IPS-NIHi11 (cell line): ENCODE measurements at regions not wholly inside any gene's neighbourhood (a gene's known extent, or its start where the extent isn't known, plus 50 kb on each side); places are given as distances from the start of the nearest gene placed in this dataset.
"Not testable (repeated sequence)": the region's sequence is repeated elsewhere in the genome, so short reads cannot be mapped to it uniquely, and the experiment has no call there.

ENCODE experiments used
- DNase-seq: peaks from one replicate; pipeline ENCODE4 v3.0.0; 2012; ENCODE audit warnings: mixed read lengths, low spot score

- DNase-seq: no peak
These were observed 186.1 kb downstream of the ATOH1 start for GRCh38 chr4:94014484-94015136.

GRCh38 chr4:94015956-94016355 lies 187.4 kb downstream of the ATOH1 start:
- no peak for DNase-seq

GRCh38 chr4:94032754-94033153 lies 174.9 kb upstream of the SMARCAD1 start:
- peak; percentile 29 for DNase-seq

GRCh38 chr4:94036964-94037363 lies 170.7 kb upstream of the SMARCAD1 start:
- DNase-seq: peak; percentile 12

- DNase-seq: no peak
These were observed 169.5 kb upstream of the SMARCAD1 start for GRCh38 chr4:94038195-94038594.

GRCh38 chr4:94039226-94039625 lies 168.4 kb upstream of the SMARCAD1 start:
- DNase-seq: no peak

- DNase-seq: not testable (repeated sequence)
These were observed 163.2 kb upstream of the SMARCAD1 start for GRCh38 chr4:94044471-94044870.

GRCh38 chr4:94063084-94063483 lies 144.6 kb upstream of the SMARCAD1 start:
- DNase-seq: no peak

- DNase-seq: peak; percentile 11
These were observed 138.6 kb upstream of the SMARCAD1 start for GRCh38 chr4:94068753-94069719.

GRCh38 chr4:94076498-94076897 lies 131.2 kb upstream of the SMARCAD1 start:
- peak; percentile 8 for DNase-seq

- DNase-seq: no peak
These were observed 123.5 kb upstream of the SMARCAD1 start for GRCh38 chr4:94084155-94084554.

- not testable (repeated sequence) for DNase-seq
These were observed 108.5 kb upstream of the SMARCAD1 start for GRCh38 chr4:94099141-94099540.

GRCh38 chr4:94112644-94113043 lies 95.0 kb upstream of the SMARCAD1 start:
- no peak for DNase-seq

GRCh38 chr4:94115687-94116086 lies 92.0 kb upstream of the SMARCAD1 start:
- DNase-seq: no peak

- no peak for DNase-seq
These were observed 90.8 kb upstream of the SMARCAD1 start for GRCh38 chr4:94116842-94117241.

GRCh38 chr4:94126669-94127068 lies 81.0 kb upstream of the SMARCAD1 start:
- peak; percentile 14 for DNase-seq

- peak; percentile 36 for DNase-seq
These were observed 79.8 kb upstream of the SMARCAD1 start for GRCh38 chr4:94127707-94128328.

GRCh38 chr4:94131212-94131611 lies 76.5 kb upstream of the SMARCAD1 start:
- DNase-seq: no peak

GRCh38 chr4:94135701-94136100 lies 72.0 kb upstream of the SMARCAD1 start:
- DNase-seq: no peak

GRCh38 chr4:94139931-94140612 lies 67.6 kb upstream of the SMARCAD1 start:
- DNase-seq: no peak

GRCh38 chr4:94141001-94141400 lies 66.7 kb upstream of the SMARCAD1 start:
- DNase-seq: no peak

- not testable (repeated sequence) for DNase-seq
These were observed 59.6 kb upstream of the SMARCAD1 start for GRCh38 chr4:94148052-94148451.
